HepG2 (cell line): ENCODE measurements at regions not wholly inside any gene's neighbourhood (a gene's known extent, or its start where the extent isn't known, plus 50 kb on each side); places are given as distances from the start of the nearest gene placed in this dataset.
A peak's percentile ranks its signal among the peaks of the same experiment; 100 is the strongest.

ENCODE experiments used
- ARNT ChIP-seq: fragments of 450-650 bp; IDR thresholded peaks from 2 replicates; pipeline ENCODE4 v1.6.1; 2017
- CHD2 ChIP-seq: IDR thresholded peaks from 2 replicates; pipeline ENCODE4 v1.6.1; 2011; ENCODE audit warnings: low read depth, low read length, improper control_type of control experiment
- DMAP1 ChIP-seq: IDR thresholded peaks from 2 replicates; pipeline ENCODE4 v1.6.1; 2016
- GATA4 ChIP-seq: sonication (generic); IDR thresholded peaks from 2 replicates; pipeline ENCODE4 v1.6.1; 2016; ENCODE audit warnings: antibody characterized with exemption, low read depth, borderline replicate concordance
- KDM4B ChIP-seq: sonication (generic); formaldehyde crosslinking; IDR thresholded peaks from 2 replicates; pipeline ENCODE4 v1.4.0; 2020; ENCODE audit warnings: missing genetic modification reagents
- MAFF ChIP-seq: IDR thresholded peaks from 2 replicates; pipeline ENCODE4 v1.6.1; 2011; ENCODE audit warnings: low read depth, low read length, improper control_type of control experiment
- NCOA5 ChIP-seq: sonication (generic); formaldehyde crosslinking; IDR thresholded peaks from 2 replicates; pipeline ENCODE4 v1.4.0; 2020; ENCODE audit warnings: missing genetic modification reagents
- PTBP1 ChIP-seq: fragments of 200-400 bp; formaldehyde crosslinking; IDR thresholded peaks from 2 replicates; pipeline ENCODE4 v1.6.1; 2018; ENCODE audit warnings: low read length, low read depth; ENCODE audit not compliant: poor library complexity, severe bottlenecking
- SALL1 ChIP-seq: sonication (generic); formaldehyde crosslinking; IDR thresholded peaks from 2 replicates; pipeline ENCODE4 v1.8.0; 2022; ENCODE audit warnings: mild to moderate bottlenecking, missing genetic modification reagents
- SIN3A ChIP-seq: IDR thresholded peaks from 2 replicates; pipeline ENCODE4 v1.6.1; 2011; ENCODE audit warnings: low read depth, mild to moderate bottlenecking, control low read depth, low read length, borderline replicate concordance
- SMC3 ChIP-seq: IDR thresholded peaks from 2 replicates; pipeline ENCODE4 v1.6.1; 2011; ENCODE audit warnings: low read length, improper control_type of control experiment
- SP140L ChIP-seq: sonication (generic); formaldehyde crosslinking; IDR thresholded peaks from 2 replicates; pipeline ENCODE4 v1.4.0; 2020; ENCODE audit warnings: missing genetic modification reagents, borderline replicate concordance
- SPEN ChIP-seq: sonication (generic); formaldehyde crosslinking; IDR thresholded peaks from 2 replicates; pipeline ENCODE4 v1.5.1; 2020; ENCODE audit warnings: low read depth, mild to moderate bottlenecking, missing genetic modification reagents
- TBX3 ChIP-seq: fragments of 450-650 bp; IDR thresholded peaks from 2 replicates; pipeline ENCODE4 v1.6.1; 2017; ENCODE audit warnings: antibody characterized with exemption, mild to moderate bottlenecking, inconsistent platforms, borderline replicate concordance
- TEAD3 ChIP-seq: optimal IDR thresholded peaks from 2 replicates; pipeline ENCODE3; 2016; ENCODE audit warnings: borderline replicate concordance
- TFE3 ChIP-seq: IDR thresholded peaks from 2 replicates; pipeline ENCODE4 v1.6.1; 2016
- ZBTB26 ChIP-seq: IDR thresholded peaks from 2 replicates; pipeline ENCODE4 v1.6.1; 2016; ENCODE audit warnings: missing compliant biosample characterization, missing genetic modification reagents, borderline replicate concordance
- ZNF224 ChIP-seq: sonication (generic); formaldehyde crosslinking; IDR thresholded peaks from 2 replicates; pipeline ENCODE4 v1.5.0; 2020; ENCODE audit warnings: mild to moderate bottlenecking, missing genetic modification reagents
- ZNF3 ChIP-seq: IDR thresholded peaks from 2 replicates; pipeline ENCODE4 v1.7.0; 2017; ENCODE audit warnings: inconsistent platforms
- ZNF350 ChIP-seq: sonication (generic); formaldehyde crosslinking; IDR thresholded peaks from 2 replicates; pipeline ENCODE4 v1.4.0; 2020; ENCODE audit warnings: mild to moderate bottlenecking, low read depth, missing genetic modification reagents, borderline replicate concordance
- ZNF383 ChIP-seq: sonication (generic); formaldehyde crosslinking; IDR thresholded peaks from 2 replicates; pipeline ENCODE4 v1.4.0; 2020; ENCODE audit warnings: missing genetic modification reagents, mild to moderate bottlenecking, borderline replicate concordance
- TF ChIP-seq, protein P1 (sequence below): sonication (generic); formaldehyde crosslinking; IDR thresholded peaks from 2 replicates; pipeline ENCODE4 v1.4.0; 2020; ENCODE audit warnings: missing genetic modification reagents, borderline replicate concordance
- TF ChIP-seq, protein P2 (sequence below): sonication (generic); formaldehyde crosslinking; IDR thresholded peaks from 2 replicates; pipeline ENCODE4 v1.9.0; 2021; ENCODE audit warnings: missing genetic modification reagents, borderline replicate concordance
- TF ChIP-seq, protein P3 (sequence below): sonication (generic); formaldehyde crosslinking; IDR thresholded peaks from 2 replicates; pipeline ENCODE4 v1.4.0; 2020; ENCODE audit warnings: missing genetic modification reagents, mild to moderate bottlenecking, borderline replicate concordance

GRCh38 chr5:53425687-53426511 is 54.5 kb upstream of the FST start (continued):
- no peak for TF ChIP-seq GATA4
- TF ChIP-seq TEAD3: peak; percentile 60
- no peak for TF ChIP-seq ZNF3 (CRISPR knock-in tag)
- TF ChIP-seq SALL1: no peak
- no peak for TF ChIP-seq ARNT
- no peak for TF ChIP-seq TFE3 (CRISPR knock-in tag)
- no peak for TF ChIP-seq SIN3A
- TF ChIP-seq ZNF350 (CRISPR knock-in tag): no peak
- TF ChIP-seq DMAP1: no peak
- TF ChIP-seq SMC3: peak; percentile 89
- peak; percentile 52; the same call in 1 of the 2 replicates for TF ChIP-seq MAFF
- no peak for TF ChIP-seq KDM4B (CRISPR knock-in tag)
- TF ChIP-seq ZNF224: no peak
- TF ChIP-seq TBX3: no peak
- TF ChIP-seq, protein P1, sequence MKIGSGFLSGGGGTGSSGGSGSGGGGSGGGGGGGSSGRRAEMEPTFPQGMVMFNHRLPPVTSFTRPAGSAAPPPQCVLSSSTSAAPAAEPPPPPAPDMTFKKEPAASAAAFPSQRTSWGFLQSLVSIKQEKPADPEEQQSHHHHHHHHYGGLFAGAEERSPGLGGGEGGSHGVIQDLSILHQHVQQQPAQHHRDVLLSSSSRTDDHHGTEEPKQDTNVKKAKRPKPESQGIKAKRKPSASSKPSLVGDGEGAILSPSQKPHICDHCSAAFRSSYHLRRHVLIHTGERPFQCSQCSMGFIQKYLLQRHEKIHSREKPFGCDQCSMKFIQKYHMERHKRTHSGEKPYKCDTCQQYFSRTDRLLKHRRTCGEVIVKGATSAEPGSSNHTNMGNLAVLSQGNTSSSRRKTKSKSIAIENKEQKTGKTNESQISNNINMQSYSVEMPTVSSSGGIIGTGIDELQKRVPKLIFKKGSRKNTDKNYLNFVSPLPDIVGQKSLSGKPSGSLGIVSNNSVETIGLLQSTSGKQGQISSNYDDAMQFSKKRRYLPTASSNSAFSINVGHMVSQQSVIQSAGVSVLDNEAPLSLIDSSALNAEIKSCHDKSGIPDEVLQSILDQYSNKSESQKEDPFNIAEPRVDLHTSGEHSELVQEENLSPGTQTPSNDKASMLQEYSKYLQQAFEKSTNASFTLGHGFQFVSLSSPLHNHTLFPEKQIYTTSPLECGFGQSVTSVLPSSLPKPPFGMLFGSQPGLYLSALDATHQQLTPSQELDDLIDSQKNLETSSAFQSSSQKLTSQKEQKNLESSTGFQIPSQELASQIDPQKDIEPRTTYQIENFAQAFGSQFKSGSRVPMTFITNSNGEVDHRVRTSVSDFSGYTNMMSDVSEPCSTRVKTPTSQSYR (CRISPR knock-in tag): peak; percentile 97
- TF ChIP-seq ZBTB26 (CRISPR knock-in tag): no peak
- no peak for TF ChIP-seq PTBP1
- no peak for TF ChIP-seq ZNF383
- TF ChIP-seq SPEN (CRISPR knock-in tag): no peak
- TF ChIP-seq, protein P2, sequence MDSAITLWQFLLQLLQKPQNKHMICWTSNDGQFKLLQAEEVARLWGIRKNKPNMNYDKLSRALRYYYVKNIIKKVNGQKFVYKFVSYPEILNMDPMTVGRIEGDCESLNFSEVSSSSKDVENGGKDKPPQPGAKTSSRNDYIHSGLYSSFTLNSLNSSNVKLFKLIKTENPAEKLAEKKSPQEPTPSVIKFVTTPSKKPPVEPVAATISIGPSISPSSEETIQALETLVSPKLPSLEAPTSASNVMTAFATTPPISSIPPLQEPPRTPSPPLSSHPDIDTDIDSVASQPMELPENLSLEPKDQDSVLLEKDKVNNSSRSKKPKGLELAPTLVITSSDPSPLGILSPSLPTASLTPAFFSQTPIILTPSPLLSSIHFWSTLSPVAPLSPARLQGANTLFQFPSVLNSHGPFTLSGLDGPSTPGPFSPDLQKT (CRISPR knock-in tag): no peak
- TF ChIP-seq NCOA5: no peak
- TF ChIP-seq CHD2: peak; percentile 48; the same call in 1 of the 2 replicates
- TF ChIP-seq, protein P3, sequence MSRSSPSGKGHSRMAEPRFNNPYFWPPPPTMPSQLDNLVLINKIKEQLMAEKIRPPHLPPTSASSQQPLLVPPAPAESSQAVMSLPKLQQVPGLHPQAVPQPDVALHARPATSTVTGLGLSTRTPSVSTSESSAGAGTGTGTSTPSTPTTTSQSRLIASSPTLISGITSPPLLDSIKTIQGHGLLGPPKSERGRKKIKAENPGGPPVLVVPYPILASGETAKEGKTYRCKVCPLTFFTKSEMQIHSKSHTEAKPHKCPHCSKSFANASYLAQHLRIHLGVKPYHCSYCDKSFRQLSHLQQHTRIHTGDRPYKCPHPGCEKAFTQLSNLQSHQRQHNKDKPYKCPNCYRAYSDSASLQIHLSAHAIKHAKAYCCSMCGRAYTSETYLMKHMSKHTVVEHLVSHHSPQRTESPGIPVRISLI: no peak
- no peak for TF ChIP-seq SP140L (CRISPR knock-in tag)
